GM18873 (cell line): ENCODE measurements at regions not wholly inside any gene's neighbourhood (a gene's known extent, or its start where the extent isn't known, plus 50 kb on each side); places are given as distances from the start of the nearest gene placed in this dataset.
"Not testable (repeated sequence)": the region's sequence is repeated elsewhere in the genome, so short reads cannot be mapped to it uniquely, and the experiment has no call there.

ENCODE experiments used
- ATAC-seq: cut with Tn5 transposase; IDR thresholded peaks from one replicate; pipeline ENCODE4 v1.9.1; 2021; ENCODE audit warnings: mild to moderate bottlenecking, moderate library complexity, moderate number of reproducible peaks; ENCODE audit not compliant: unreplicated experiment, low FRiP score

DNA sequence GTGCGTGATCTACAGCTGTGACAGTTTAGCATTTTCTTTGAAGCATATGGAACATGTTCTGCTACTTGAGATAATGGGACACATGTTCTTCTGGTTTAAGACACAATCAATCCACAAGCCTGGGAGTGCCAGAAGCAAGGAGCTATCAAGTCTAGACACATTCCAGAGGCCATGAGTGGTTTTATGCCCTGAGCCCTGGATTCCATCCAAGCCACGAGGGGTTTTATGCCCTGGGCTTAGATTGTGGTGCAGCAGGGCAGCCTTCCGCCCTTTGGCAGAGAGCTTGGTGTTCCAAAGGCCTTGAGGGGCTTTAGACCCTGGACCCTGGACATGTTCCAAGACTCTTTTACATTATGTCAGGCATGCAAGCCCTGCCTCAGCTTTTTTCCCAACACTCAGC, 1289.6 kb upstream of the SLC39A10 start:
- ATAC-seq = not testable (repeated sequence)

DNA sequence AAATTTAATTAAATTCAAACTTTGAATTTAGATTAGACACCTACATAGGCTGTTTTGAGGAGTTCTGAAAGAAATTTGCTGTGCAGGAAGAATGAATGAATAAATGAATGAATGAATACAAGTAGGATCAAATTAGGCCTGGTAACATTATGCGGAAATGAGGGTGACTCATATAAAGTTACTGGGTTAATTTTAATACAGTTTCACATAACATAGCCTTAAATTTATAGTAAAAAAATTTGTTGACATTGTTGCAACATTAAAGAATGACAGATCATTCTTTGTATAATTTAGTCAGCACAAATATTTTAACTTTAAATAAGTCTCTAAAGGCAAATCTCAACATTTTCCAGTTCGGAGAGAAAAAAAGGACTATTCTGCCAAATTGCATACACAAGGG, 1293.1 kb upstream of the SLC39A10 start:
- no peak for ATAC-seq

DNA sequence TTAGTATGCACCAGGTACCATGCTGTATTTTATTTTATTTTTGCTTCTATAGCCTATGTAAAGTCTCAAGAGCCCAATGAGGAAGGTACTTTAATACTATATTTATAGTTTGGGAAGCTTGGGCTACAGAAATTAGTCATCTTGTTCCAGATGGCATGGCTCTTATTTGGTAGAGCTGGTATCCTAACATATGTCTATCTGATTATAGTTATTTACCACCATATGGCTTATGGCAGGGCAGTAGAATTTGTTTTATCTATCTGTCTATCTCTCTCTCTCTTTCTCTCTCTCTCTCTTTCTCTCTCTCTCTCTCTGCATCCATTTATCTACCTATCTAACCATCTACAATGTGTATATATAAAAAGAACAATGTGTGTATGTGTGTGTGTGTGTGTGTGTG, 1293.7 kb upstream of the SLC39A10 start:
- no peak for ATAC-seq

DNA sequence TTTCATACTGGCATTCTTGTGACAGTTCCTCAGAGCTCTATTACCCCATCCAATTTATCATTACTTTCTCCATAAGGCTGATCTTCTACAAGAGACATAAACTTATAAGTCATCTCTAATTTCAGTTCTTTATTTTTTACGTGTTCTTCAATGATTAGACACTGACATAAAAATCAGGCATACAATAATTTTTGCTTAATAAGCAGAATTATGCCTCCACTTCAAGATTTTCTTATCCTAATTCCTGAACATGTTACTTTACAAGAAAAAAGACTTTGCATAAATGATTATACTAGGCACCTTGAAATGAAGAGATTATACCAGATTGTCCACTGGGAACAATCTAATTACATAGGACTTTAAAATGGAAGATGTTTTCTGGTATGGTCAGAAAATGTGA, 1304.5 kb upstream of the SLC39A10 start:
- no peak for ATAC-seq

DNA sequence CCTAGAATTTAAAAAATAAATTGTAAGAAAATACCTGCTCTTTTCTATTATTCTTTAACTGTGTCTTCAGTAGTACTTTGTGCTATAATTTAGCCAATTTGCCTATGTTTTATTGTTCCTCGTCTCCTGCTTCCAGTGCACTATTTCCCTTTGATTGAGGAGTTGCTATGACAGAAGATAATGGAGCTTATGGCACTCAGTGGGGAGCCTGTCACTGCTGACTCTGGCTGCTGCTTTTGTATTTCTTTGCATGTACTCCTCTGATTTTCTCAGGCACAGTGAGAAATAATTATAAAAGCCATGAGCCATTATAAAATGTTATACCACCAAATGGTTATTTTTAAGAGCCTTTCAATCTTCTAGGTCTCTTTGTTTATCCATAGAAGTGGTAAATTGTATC, 1310.8 kb upstream of the SLC39A10 start:
- no peak for ATAC-seq

DNA sequence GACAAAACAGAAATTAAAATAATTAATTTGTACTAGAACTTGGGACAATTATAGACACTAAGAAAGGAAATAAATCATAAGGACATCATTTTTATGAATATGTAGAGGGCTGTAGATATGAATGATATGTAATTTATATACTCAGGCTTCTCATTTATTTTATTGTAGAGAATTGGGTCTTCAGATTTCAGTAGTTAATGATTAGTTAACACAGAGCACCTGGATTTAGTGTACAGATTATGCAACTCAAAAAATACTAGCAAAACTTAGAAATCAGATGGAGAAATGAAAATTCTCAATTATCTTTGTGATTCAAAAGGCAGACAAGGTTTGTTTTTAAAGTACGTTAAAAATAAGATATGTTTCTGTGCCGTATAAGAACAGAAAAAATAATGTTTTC, 1311.7 kb upstream of the SLC39A10 start:
- no peak for ATAC-seq

DNA sequence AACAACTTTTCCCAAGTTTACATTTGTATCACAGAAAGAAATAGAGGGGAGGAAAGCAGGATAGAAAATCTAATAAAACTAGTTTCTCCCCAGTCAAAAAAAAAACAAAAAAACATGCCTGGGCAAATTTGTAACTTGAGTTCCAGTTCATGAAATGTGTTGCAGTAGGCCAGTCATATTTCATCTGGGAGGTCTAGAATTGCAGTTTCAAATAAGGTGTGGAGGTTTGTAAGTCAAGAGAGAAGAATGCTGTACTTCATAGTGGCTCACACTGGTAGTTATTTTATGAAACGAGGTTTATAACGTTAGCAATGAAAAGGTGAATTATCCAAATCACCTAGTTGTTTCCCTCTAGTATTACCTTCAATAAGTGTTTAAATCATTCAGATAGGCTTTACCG, 1313.9 kb upstream of the SLC39A10 start:
- ATAC-seq = no peak

DNA sequence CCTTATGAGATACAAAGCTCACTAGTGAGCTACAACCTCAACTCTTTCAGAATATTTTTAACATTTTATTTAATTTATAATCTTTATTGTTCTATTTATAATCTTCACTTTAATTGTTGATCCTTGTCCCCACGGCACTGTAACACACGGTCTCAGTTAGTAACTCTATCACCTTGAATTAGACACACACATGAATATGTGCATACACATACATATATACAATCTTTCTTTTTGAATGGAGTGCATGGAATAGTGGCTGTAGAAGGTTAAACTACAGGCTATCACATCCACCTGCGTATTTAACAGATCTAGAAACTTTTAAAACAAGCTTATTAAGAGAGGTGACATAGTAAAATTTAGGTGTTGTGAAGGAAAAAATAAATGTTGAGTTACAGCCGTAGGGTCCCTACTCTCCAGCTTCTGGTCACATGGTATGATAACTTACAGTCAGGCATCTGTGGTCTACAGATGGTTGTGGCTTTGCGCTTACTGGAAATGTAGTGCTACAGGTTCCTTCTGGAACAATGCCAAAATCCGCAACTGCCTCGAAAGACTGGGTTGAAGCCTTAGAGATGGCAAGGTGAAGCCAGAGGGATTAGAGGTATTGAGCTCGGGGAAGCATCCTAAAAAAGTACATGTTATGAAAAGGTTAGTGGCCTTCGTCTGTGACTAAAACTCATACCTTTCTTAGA, 1324.1 kb upstream of the SLC39A10 start:
- no peak for ATAC-seq

DNA sequence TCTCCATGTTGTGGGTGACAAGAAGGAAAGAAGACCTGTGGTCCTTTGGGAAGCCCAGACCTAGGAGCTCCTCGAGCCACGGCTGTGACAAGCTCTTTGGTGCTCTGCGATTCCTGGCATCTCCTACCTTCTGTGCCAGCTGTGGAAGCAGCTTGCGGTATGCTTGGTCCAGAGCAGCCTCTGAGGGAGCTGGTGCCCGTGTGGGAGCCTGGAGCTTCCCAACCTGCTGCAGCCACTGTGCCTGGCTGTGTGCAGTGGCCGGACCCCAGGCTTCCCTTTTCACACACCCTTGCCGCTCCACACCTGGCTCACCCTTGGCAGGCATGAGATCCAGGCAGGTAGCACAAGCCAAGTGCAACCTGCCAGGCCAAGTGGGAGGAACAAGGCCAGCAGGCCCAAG, 1328.6 kb upstream of the SLC39A10 start:
- ATAC-seq = no peak

DNA sequence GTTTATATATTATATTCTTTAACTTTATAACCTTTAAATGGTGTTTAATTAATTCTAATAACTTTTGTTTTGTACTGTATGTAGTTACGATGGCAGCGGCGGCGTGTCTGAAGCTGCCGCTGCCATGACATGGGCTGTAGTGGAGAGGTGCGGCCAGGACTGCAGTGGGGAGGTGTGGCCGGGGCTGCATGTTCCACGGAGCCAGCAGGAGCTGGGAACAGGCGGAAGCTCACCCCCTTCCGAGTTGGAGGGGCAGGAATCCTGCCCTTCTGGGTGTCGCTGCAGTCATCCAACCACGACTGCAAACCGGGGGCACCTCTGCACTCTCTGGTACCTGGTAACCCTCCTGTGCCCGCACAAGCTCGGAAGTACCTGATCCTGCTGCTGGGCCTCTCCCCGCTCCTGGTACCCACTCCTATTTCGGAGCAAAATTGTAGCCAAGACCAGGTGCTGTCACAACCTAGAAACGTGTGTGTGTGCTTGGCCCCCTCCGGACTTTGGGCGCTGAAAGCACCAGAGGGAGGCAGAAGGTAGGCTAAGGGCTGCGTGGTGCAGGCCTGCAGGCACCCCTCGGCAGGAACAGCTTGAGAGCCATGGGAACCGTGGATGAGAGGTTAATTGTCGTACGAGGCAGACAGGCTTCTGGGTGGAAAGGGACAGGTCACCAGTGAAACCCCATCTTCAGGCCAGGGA, 1329.7 kb upstream of the SLC39A10 start:
- ATAC-seq = no peak

DNA sequence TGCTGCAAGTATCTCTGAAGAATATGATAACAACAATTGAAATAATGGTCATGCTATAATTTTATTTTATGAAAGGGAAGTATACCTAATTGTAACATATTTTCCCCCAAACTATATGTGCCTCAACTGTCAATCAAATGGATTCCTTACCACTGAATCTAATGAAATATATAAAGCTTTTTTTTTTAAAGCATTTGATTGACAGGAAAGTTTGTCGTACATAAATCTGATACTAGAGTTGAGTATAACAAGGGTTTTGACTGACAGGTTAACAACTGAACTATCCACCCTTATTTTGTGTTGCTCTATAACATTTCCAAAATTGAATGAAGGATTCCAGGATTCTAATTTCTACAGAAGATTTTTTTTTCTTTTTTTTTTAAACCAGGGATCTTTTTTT, 1333.3 kb upstream of the SLC39A10 start:
- no peak for ATAC-seq

DNA sequence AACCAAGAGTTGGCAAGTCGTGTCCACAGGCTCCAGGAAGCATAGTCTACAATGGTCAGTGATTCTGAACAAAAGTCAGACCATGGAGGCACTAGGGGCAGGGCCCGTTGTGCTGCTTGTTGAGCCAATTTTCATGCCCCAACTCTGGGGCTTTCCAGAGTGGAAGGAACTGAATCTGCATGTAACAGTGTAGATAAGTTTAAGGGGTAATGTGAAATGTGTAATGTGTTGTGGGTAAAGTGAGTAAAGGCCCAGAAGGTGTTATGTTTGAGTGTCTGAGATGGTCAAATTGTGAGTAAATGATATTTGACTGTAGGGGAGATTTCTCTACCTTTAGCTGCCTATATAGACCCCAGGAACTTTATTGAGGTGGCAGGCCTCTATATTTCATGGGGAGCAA, 1336.5 kb upstream of the SLC39A10 start:
- no peak for ATAC-seq

DNA sequence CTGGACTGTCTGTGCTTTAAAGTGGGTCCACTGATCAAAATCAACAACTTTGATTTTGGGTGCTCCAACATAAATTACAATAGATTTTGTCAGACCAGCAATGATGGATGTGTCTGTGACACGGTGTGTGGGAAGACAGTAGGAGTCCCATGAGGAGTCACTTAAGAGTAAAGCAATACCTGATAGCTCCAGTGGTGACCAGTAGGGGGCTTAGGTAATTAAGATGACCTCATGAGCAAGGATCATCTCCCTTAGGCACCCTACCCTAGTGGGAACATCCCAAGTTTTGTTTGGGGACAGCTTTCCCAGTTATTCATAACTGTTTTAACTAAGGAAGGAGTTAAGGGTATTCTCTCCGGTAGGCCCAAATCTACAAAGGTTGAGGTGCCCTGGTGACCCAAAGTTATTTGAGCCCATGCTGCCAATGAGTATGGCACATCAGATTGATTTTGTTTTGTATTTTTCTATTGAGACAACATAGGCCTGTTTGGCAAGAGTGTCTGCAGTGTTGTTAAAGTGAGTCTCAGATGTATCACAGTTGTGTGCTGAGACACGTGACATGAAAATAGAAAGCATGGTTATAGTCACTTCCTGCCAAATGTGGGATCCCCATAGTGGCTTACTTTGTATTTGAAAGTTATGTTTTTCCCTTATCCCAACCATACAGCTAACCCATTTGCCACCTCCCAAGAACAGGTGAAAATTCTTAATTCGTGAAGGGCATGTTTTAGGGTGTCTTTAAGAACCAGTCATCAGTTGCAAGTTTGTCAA, 1337.6 kb upstream of the SLC39A10 start:
- ATAC-seq = no peak

DNA sequence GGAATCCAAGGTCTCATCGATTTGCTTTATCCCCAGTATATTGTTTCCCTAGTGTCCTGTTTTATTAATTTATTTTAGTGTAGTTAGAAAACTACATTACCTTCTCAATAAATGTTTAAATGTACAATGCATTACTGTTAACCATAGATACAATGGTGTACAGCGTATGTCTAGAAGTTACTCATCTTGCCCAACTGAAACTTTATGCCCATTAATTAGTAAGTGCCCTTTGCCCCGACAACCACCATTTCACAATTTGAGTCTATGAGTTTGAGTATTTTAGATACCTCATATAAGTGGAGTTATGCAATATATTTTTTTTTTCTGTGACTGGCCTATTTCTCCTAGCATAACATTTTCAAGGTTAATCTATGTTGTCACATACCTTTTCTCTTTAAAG, 1343.0 kb upstream of the SLC39A10 start:
- no peak for ATAC-seq

DNA sequence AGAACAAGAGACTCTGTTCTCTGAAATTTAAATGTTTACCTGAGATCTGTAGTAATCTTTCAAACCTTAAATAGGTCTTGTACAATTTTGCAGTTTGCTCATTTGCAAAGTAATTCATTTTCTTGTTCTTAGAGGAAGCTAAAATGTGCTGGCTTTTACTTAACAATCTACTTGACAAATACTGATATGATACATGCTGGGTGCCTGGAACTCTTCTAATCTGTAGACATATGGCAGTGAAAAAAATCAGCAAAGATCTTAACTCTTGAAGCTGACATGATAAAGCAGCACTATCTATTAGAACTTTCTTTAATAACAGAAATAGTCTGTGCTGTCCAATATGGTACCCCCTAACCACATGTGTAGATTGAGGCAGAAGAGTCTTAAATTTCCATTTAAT, 1352.8 kb upstream of the SLC39A10 start:
- no peak for ATAC-seq

DNA sequence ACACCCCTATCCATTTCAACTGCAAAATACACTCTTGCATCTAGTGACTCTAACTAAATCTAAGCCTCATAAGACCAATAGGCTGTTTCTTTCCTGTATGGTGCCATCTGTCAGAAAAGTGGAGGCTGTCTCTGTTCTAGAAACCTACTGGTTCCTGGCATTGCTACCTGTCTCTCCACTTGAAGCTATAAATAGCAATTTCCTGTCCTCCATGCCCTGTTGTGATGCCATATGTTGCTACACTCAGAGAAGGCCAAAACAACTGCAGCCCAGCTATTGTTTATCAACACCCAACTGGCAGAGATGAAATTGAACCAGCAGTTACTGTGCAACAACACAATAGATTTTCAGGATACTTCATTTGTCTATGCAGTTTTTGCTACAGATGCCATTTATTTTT, 1355.1 kb upstream of the SLC39A10 start:
- ATAC-seq = no peak

DNA sequence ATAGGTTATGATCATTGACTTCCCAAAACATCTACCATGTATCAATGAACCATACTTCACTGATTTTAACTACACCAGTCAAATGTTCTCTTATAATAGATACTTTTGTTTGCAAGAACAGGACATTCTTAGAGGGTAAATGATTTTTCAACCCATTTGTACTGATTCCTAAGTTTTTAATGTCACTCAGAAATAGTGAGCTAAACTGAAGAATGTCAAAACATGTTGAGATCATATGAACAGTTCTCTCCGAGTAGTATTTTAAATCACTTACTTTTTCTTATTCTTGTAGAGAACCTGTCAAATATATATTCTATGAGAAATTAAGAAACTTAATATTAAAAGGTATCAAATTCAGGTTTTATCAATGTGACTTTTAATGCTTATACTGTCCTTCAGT, 1362.9 kb upstream of the SLC39A10 start:
- ATAC-seq = no peak

DNA sequence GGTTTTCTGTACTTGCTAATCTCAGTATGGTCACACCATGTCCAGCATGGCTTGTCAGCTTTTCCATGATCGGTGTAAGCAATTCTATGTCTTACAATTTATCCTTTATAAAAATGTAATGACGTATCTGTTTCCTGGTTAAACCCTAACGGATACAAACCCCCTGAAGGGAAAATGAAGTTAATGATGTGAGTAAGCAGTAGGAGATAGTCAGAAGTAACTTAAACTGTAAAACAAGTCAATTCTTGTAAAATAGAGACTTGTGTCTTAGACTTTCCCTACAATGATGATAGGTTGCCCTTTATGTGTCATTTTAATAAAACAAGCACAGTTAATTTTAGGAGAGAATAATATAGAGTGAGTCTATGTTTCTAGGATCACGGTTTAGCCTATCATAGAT, 1365.9 kb upstream of the SLC39A10 start:
- ATAC-seq = no peak

DNA sequence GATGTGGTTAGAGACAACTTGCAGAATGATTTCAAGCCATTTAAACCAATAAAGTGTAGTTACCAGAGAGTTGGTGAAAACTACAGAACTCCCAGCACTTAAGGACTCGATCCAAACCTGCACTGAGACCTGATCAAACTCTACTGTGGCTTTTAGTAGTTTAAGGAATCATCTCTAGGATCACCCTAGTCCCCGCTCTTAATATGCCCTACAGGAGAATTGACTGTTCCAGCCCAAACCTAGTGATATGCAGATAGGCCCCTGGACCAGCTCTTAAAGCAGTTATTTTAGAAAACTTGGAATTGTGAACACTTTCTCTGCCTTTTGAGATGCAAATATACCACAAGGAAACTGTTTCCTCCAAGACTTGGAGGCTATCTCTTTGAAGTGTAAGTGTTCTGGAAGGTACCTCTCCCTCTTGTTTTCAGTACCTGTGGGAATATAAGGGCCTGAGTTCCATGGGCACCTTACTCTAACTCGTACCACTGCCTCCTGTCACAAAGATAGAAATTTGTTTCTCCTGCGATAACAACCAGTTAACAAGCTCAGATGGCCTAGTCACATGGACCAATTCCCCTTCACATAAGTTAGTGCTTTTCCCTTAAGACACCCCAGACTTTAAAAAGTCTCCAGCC, 1367.2 kb upstream of the SLC39A10 start:
- no peak for ATAC-seq

DNA sequence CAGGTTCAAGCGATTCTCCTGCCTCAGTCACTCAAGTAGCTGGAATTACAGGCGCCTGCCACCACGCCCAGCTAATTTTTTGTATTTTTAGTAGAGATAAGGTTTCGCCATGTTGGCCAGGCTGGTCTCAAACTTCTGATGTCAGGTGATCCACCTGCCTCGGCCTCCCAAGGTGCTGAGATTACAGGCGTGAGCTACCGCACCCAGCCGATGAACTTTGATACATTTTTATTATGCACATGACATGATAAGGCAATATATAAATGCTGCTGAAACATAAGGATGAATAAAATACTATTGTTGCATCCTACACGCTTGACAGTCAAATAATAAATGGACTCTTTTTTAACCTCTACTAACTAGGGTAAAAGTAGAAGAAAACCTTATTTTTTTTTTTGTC, 1380.4 kb upstream of the SLC39A10 start:
- ATAC-seq = not testable (repeated sequence)

DNA sequence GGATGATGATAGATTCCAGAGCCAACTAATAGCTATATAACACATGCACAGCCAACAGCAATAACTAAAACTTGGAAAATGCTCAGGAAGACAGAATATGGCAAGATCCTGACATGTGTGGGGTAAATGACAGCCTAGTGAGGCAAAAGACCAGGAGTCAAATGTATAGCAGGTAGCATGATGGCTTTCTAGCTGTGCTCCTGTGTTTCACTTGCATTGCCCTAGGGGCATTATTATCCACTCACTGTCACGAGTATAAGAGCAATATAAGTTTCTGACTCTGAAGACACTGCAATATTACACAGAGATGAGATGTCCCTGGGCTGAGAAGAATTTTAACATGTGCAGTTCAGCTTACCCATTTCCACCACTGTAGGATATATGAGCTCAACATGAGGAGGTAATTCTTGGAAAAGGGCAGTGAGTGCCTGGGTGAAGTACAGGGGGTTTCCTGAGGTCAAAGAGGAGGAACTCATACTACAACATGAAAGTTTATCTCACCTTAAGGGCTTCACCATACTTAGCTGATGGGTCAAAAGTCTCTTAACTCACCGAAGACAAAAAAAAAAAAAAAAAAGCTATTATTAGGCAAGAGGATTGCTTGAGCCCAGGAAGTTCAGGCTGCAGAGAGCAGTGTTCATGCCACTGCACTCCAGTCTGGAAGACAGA, 1385.6 kb upstream of the SLC39A10 start:
- ATAC-seq = no peak
